ENCODE measurements at regions not wholly inside any gene's neighbourhood (a gene's known extent, or its start where the extent isn't known, plus 50 kb on each side); places are given as distances from the start of the nearest gene placed in this dataset.

DNA sequence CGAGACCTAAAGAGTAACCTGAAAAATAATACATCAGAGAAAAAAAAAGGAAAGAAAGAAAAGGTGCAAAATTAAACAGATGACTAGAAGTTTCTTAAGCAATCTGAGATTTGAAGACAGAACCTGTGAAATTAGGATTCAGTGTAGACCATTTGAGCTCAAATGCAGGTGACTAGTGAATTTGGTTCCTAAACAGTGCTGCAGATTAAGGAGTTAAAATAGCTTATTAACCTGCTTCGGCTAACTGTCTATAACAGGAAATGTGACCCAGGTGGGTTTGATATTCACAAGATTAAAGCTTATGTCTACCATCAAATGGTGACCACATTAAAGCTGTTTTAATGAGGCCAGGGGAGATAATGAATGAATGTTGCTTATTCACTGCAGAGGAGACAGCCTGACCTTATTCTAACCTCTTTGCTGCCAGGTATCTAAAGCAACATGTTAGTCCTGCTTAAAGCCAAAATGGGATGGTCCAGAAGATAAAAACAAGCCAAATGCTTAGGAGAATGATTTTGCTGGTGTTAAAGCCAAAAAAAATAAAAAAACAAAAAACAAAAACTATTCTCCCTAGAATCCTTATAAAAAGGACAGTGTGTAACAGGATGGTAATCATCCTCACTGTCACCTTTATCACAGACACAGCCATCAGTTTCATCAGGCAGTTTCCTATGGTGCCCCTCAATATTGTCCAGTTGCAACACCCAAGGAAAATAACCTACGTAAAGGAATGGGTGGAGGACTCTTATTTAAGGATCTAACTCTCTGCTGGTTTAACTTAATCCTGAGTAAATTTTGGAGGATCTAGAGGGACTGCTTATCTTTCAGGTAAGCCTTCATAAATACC is 769.0 kb upstream of the ZEB2 start:
- intact Hi-C loops (cut with DNase I, micrococcal nuclease) = no loop called here

DNA sequence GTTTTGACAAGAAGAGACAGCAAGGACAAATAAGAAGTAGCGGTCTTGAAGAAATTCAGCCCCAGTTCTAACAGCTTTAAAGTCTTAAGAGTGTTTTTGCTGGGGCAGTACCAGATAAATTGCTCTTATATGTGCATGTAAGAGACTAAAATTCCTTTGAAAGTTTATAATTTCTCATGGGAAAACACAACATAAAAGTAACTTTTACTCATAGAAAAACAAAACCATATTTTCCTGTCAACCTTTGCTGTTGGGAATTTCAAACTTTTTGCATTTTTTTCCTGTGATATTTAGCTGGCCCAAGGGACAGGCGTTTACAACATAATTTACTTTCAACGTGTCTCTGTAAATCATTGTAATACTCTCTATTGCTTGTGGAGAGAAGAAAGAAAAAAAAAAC is 767.8 kb upstream of the ZEB2 start:
- no peak for ATAC-seq
- Histone ChIP-seq H3K36me3 (ENCODE audit: low read depth) (no peaks in the 10 kb centered on the region), H3K9me3 (no peaks in the 10 kb centered on the region), H3K4me3 (no peak overlapping the region), H3K4me1 (ENCODE audit: low read depth) (no peaks in the 10 kb centered on the region)
- DNase-seq = no peak
- intact Hi-C loops (cut with DNase I, micrococcal nuclease) = no loop called here
- TF ChIP-seq, protein P1, sequence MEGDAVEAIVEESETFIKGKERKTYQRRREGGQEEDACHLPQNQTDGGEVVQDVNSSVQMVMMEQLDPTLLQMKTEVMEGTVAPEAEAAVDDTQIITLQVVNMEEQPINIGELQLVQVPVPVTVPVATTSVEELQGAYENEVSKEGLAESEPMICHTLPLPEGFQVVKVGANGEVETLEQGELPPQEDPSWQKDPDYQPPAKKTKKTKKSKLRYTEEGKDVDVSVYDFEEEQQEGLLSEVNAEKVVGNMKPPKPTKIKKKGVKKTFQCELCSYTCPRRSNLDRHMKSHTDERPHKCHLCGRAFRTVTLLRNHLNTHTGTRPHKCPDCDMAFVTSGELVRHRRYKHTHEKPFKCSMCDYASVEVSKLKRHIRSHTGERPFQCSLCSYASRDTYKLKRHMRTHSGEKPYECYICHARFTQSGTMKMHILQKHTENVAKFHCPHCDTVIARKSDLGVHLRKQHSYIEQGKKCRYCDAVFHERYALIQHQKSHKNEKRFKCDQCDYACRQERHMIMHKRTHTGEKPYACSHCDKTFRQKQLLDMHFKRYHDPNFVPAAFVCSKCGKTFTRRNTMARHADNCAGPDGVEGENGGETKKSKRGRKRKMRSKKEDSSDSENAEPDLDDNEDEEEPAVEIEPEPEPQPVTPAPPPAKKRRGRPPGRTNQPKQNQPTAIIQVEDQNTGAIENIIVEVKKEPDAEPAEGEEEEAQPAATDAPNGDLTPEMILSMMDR (IDR thresholded peaks at IDR 0.05) = no peak

More for the DNA sequence above, 769.0 kb upstream of the ZEB2 start:
- TF ChIP-seq, protein P1 (IDR thresholded peaks at IDR 0.05) = no peak
- Histone ChIP-seq H3K36me3 (ENCODE audit: low read depth) (no peaks in the 10 kb centered on the region), H3K4me1 (ENCODE audit: low read depth) (no peaks in the 10 kb centered on the region), H3K9me3 (no peaks in the 10 kb centered on the region), H3K4me3 (no peak overlapping the region)
- ATAC-seq (no peak), DNase-seq (no peak)

DNA sequence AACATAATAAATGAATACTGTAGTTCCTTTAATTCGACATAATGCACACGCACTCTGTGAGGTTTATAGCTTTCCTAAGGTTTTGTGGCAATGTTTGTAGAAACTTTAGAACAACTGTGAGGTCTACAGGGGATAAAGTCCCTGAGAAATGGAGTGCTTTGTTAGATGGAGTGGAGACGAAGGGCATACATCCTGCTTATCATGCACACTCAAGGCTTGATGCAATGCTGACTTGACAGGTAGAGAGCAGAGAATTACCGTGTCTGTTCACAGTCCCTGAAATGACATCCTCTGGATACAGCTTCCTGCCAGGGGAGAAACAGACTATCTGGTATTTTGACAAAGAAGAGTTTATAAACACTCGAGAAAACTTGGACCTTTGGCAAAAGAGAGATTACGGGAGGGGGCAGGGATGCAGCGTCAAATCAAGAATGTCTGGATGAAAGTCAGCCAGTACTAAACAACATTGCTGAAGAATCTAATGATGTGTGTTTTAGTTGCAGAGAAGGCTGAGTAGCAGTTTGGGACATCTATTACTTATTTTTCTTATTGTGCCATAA is 766.9 kb upstream of the ZEB2 start:
- TF ChIP-seq, protein P1 (IDR thresholded peaks at IDR 0.05) = no peak
- ATAC-seq = no peak
- H3K36me3 ChIP-seq (ENCODE audit: low read depth) = no peaks in the 10 kb centered on the region
- intact Hi-C loops (cut with DNase I, micrococcal nuclease) = no loop called here
- H3K9me3 ChIP-seq = no peaks in the 10 kb centered on the region
- DNase-seq = peak in 1 of 3 donors; percentile 17
- no peak overlapping the region for H3K4me3 ChIP-seq
- no peaks in the 10 kb centered on the region for H3K4me1 ChIP-seq (ENCODE audit: low read depth)

DNA sequence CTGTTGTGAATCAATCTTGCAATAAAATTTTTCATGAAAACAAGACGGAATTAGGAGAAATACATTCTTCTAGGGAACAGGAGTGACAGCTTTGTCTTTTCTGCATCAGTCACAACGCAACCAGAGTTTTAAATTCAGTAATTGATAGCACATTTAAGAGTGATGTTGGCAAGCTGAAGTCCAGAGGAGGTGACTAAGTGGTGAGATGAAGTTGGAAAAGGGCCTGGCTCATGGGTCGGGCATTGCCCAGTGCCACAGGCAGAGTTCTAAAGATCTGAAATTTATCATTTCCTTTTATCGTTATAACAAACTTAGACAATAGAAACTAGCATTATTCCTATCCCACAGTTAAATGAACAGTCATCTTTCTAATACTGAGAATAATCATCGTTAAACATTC is 764.6 kb upstream of the ZEB2 start:
- Histone ChIP-seq H3K4me1 (ENCODE audit: low read depth) (no peaks in the 10 kb centered on the region), H3K4me3 (no peak overlapping the region), H3K9me3 (no peaks in the 10 kb centered on the region), H3K36me3 (ENCODE audit: low read depth) (no peaks in the 10 kb centered on the region)
- ATAC-seq (no peak), DNase-seq (no peak)
- intact Hi-C loops (cut with DNase I, micrococcal nuclease) = no loop called here
- TF ChIP-seq, protein P1 (IDR thresholded peaks at IDR 0.05) = no peak

DNA sequence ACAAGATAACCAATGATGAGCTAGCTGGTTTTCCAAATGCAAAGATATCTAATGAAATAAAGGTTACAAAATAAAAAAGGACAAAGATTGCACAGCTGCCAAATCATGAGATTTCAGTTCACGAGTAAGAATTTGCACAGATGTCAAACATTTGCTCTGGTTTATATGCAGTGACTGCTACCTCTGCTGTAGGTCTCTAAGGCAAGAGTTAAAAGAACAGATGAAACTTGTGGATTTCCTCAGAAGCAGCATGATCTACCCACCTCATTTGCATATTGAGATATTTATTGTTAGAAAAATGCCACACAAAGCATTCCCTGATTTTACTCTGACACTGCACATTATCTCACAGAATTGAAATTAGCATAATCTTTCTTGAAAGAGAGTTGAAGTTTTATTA is 763.2 kb upstream of the ZEB2 start:
- Histone ChIP-seq H3K4me1 (ENCODE audit: low read depth) (no peaks in the 10 kb centered on the region), H3K4me3 (no peak overlapping the region), H3K36me3 (ENCODE audit: low read depth) (no peaks in the 10 kb centered on the region), H3K9me3 (no peaks in the 10 kb centered on the region)
- ATAC-seq = no peak
- intact Hi-C loops (cut with DNase I, micrococcal nuclease) = no loop called here
- no peak for DNase-seq
- TF ChIP-seq, protein P1 (IDR thresholded peaks at IDR 0.05) = no peak

All from mucosa of descending colon (tissue), 3 donors.